ENCODE measurements at regions not wholly inside any gene's neighbourhood (a gene's known extent, or its start where the extent isn't known, plus 50 kb on each side); places are given as distances from the start of the nearest gene placed in this dataset.

DNA sequence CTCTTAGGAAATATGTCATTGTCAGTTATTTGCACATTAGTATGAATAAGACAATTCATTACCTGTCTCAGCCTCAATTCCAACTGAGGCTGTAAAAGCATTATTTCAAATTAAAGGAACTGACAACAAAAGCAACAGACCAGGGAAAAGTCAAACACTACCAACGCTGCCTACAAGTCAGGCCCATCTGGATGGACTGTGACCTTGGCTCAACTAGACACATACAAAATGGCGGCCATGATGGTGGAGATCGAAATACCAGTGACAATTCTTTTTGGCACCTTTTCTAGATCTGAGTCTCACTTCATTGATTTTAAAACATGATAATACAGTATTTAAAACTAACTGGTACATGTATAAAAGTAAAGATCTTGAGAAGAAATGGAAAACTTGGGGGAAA, 160.7 kb downstream of the DHX15 start:
- intact Hi-C loops (cut with DNase I): no loop called here
- DNase-seq: no peak

- intact Hi-C loops (cut with DNase I): no loop called here
- no peak for DNase-seq
These were observed 161.7 kb downstream of the DHX15 start for GRCh38 chr4:24422644-24423043.

DNA sequence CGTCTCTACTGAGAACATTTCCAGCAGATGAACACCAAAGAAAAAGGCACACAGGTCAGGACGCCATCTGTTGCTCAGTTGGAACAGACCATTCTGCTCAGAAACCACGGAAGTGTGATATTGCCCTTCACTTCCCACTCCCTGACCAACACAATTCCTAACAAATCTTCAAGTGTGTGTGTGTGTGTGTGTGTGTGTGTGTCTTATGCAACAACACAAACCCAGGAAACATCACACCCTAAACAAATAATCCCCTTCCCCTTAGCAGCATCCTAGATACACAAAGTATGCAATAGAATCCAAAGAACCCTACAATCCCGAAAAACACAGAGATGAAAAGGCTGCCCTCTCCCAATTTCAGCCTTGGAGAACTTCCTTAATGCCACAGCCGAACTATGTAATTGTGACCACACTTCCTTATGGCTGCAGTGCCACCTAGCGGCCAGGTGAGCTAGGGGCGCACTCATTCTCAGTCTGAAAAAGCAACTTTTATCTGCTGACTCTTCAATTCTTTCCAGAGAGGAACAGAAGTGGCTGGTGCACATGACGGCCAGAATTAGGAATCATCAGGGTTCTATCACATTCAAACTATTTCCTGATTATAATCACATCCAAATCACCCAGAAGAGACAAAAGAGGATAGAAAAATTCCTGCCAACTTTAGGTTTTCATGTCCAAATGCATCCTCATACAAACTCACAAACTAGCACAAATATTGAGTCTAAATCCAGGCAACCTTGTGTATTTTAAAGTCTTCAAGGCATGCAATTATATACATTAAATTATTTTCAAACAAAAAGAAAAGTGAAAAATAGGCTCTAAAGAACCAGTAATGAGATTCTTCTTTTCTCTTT, 164.9 kb downstream of the DHX15 start:
- peak in 41 of 42 donors; percentile 43 to 88 (median 69) for DNase-seq
- intact Hi-C loops (cut with DNase I): no loop called here

- DNase-seq: no peak
- intact Hi-C loops (cut with DNase I): no loop called here
These were observed 167.1 kb downstream of the DHX15 start for GRCh38 chr4:24417206-24417605.

- DNase-seq: no peak
- intact Hi-C loops (cut with DNase I): no loop called here
These were observed 168.1 kb downstream of the DHX15 start for GRCh38 chr4:24416293-24416692.

GRCh38 chr4:24413311-24413784, 171.0 kb downstream of the DHX15 start:
- intact Hi-C loops (cut with DNase I): no loop called here
- no peak for DNase-seq

- intact Hi-C loops (cut with DNase I): no loop called here
- no peak for DNase-seq
These were observed 172.5 kb downstream of the DHX15 start for GRCh38 chr4:24411806-24412205.

- DNase-seq: no peak
- intact Hi-C loops (cut with DNase I): no loop called here
These were observed 173.1 kb downstream of the DHX15 start for GRCh38 chr4:24411299-24411698.

DNA sequence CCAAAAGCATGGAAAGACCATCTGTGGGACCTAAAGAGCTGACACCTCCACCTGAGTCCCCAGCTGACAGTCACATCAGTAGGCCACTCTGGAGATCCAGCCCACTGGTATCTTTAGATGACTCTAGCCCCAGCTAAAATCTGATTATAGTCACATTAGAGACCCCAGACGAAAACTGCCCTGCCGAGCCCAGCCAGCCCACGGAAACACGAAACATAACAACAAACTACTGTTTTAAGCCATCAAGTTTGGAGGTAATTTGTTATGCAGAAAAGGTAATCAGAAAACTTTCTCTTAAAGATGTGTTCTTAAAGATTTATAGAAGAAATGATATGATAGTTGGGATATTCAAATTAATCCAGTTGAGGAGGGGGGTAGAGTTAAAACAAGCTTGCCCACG, 175.7 kb downstream of the DHX15 start:
- intact Hi-C loops (cut with DNase I): no loop called here
- DNase-seq: no peak

- DNase-seq: no peak
- intact Hi-C loops (cut with DNase I): no loop called here
These were observed 178.4 kb downstream of the DHX15 start for GRCh38 chr4:24405926-24406325.

- peak in 35 of 42 donors; percentile 7 to 81 (median 49) for DNase-seq
- intact Hi-C loops (cut with DNase I): no loop called here
These were observed 179.0 kb downstream of the DHX15 start for GRCh38 chr4:24405341-24405740.

GRCh38 chr4:24404281-24404680, 180.1 kb downstream of the DHX15 start:
- intact Hi-C loops (cut with DNase I): no loop called here
- DNase-seq: no peak

DNA sequence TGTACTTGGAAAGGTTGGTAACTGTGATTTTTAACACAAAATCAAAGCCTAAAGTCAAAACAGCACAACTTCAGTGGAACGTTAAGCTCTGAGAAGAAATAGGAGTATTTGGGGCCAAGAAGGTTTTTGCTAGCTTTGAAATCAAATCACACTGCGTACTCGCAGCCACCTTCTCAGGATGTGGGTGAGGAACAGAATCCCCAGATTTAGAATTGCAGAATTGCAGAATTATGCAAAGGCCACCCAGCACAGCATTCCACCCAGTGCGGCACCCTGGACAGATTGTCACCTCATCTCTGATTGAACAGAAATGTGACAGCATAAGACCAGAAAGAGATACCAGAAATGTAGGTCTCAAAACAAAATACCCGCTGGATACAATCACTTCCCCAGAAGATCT, 181.1 kb downstream of the DHX15 start:
- DNase-seq: peak in 33 of 42 donors; percentile 14 to 78 (median 46)
- intact Hi-C loops (cut with DNase I): no loop called here

DNA sequence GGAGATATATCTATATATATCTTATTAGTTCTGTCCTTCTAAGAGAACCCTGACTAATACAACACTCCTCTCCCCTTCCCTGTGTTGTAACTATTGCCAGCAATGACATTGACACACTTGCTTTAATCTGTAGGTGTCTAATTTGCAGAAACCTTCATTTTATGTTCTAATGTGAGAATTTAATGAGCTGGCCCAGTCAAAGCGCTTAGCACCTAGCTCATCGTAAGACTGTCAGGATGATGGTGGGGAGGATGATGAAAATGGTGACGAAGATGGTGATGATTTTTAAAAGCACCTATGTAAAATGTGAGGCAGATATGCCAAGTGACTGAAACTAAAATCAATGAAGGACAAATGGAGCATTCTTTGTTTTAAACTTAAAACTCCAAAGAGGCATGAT, 183.8 kb downstream of the DHX15 start:
- peak in 9 of 42 donors; percentile 10 to 66 (median 28) for DNase-seq
- intact Hi-C loops (cut with DNase I): no loop called here

- intact Hi-C loops (cut with DNase I): no loop called here
- DNase-seq: no peak
These were observed 187.4 kb downstream of the DHX15 start for GRCh38 chr4:24396988-24397387.

DNA sequence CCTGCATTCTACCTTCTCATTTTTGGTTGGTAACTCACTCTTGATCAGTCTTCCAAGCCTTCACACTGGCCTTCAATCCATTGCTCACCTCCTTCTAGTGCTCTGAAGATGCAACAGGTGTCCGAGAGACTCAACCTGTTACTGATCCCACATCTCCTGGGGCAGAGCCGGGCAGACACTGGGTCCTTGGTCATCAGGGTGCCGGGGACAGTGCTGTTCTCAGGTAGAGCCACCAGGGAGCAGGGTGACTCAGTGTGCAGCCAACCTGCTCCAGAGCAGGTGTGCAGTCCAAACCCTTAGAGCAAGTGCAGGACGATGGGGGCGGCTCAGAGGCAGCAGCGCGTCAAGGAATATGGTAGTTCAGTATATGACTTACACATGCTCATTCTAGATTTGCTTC, 188.4 kb downstream of the DHX15 start:
- no peak for DNase-seq
- intact Hi-C loops (cut with DNase I): no loop called here

DNA sequence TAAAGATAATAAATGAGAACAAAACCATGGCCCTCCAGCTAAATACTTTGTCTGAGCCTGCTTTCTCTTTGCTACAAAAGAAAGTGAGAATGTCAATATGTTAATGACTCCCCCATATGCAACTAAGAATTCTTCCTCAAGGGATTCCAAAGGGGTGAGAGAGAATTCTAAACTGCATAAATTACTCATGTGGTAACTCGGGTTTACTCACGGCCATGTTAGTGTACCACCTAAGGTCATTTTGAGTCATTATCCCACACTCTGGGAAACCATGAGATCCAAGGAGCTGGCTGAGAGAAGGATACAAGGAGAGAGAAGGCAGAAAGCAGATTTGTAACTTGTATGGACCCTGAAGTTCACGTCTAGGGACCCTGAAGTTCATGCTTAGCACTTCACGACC, 190.3 kb downstream of the DHX15 start:
- no peak for DNase-seq
- intact Hi-C loops (cut with DNase I): no loop called here

GRCh38 chr4:24392613-24393012, 191.7 kb downstream of the DHX15 start:
- no peak for DNase-seq
- intact Hi-C loops (cut with DNase I): no loop called here

DNA sequence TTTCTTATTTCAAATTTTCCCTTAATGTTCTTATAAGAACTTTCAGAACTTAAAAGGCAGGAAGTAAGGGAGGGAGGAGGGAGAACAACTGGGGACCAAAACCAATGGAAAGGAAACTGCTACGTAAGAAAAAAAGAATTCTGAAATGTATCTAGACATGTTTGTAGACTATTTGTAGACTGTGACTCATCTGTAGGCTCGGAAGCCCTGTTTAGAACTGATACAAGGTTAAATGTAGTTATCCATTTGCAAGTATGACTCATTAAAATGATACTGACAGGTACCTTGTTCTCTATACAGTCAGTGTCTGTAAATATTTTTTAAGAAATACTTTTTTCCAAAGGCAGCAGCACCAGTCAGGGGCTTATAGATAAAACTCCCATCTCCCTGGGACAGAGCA, 202.0 kb downstream of the DHX15 start:
- intact Hi-C loops (cut with DNase I): no loop called here
- peak in 4 of 42 donors; percentile 35 to 66 (median 46) for DNase-seq

- intact Hi-C loops (cut with DNase I): no loop called here
- DNase-seq: no peak
These were observed 203.2 kb downstream of the DHX15 start for GRCh38 chr4:24380957-24381665.

- no peak for DNase-seq
- intact Hi-C loops (cut with DNase I): no loop called here
These were observed 210.7 kb downstream of the DHX15 start for GRCh38 chr4:24373704-24374103.
